Keratinocyte (primary cell): ENCODE measurements at regions not wholly inside any gene's neighbourhood (a gene's known extent, or its start where the extent isn't known, plus 50 kb on each side); places are given as distances from the start of the nearest gene placed in this dataset.

Experiments used
- DNase-seq: peaks from one replicate; pipeline ENCODE4 v3.0.0-alpha.2; 2011; ENCODE audit warnings: low read depth, missing footprints, low spot score
- FAIRE-seq: peaks from 2 replicates; lab custom pipeline; 2011; peaks lifted over from hg19 to GRCh38; lab: Jason Lieb, UNC
- H2AFZ ChIP-seq: 2 replicates; pipeline ENCODE4 v1.6.0; 2012; ENCODE audit warnings: low read length, control low read depth, inconsistent platforms; ENCODE audit not compliant: control insufficient read depth
- H3K27ac ChIP-seq: 2 replicates; pipeline ENCODE4 v1.5.1; 2011; ENCODE audit warnings: low read length; ENCODE audit not compliant: control insufficient read depth, insufficient read depth
- H3K27me3 ChIP-seq: 3 replicates; pipeline ENCODE4 v1.6.0; 2011; ENCODE audit warnings: low read length; ENCODE audit not compliant: control insufficient read depth, insufficient read depth; ENCODE audit errors: extremely low read depth
- H3K36me3 ChIP-seq, 2 experiments: 2 replicates in 1 of 2; 3 replicates in 1 of 2; pipeline ENCODE4 v1.5.1; 2011; ENCODE audit warnings: low read length in 2 of 2, mild to moderate bottlenecking in 1 of 2; ENCODE audit not compliant: control insufficient read depth in 2 of 2, insufficient read depth in 2 of 2; ENCODE audit errors: extremely low read depth in 1 of 2
- H3K4me1 ChIP-seq: 3 replicates; pipeline ENCODE4 v1.5.1; 2011; ENCODE audit warnings: low read length; ENCODE audit not compliant: control insufficient read depth, insufficient read depth; ENCODE audit errors: extremely low read depth
- H3K4me2 ChIP-seq: 3 replicates; pipeline ENCODE4 v1.6.0; 2011; ENCODE audit warnings: low read depth, low read length; ENCODE audit not compliant: control insufficient read depth, insufficient read depth; ENCODE audit errors: extremely low read depth
- H3K4me3 ChIP-seq, 3 experiments: fragments of 200-600 bp in 1 of 3; sonication (generic) in 1 of 3; 2 replicates in 2 of 3; 3 replicates in 1 of 3; pipeline ENCODE4 v1.5.1; 2011 to 2016; ENCODE audit warnings: low read length in 3 of 3, mild to moderate bottlenecking in 3 of 3, control low read depth in 2 of 3, inconsistent platforms in 1 of 3, low read depth in 1 of 3, mixed read lengths in 1 of 3, mixed run types in 1 of 3, moderate library complexity in 1 of 3; ENCODE audit not compliant: control insufficient read depth in 2 of 3, insufficient read depth in 2 of 3; ENCODE audit errors: extremely low read depth in 1 of 3
- H3K79me2 ChIP-seq: 2 replicates; pipeline ENCODE4 v1.6.0; 2012; ENCODE audit warnings: low read length; ENCODE audit not compliant: control insufficient read depth, insufficient read depth
- H3K9ac ChIP-seq: 3 replicates; pipeline ENCODE4 v1.6.0; 2011; ENCODE audit warnings: low read length; ENCODE audit not compliant: control insufficient read depth, insufficient read depth; ENCODE audit errors: extremely low read depth
- H3K9me1 ChIP-seq: 3 replicates; pipeline ENCODE4 v1.6.0; 2011; ENCODE audit warnings: low read length; ENCODE audit not compliant: control insufficient read depth, insufficient read depth; ENCODE audit errors: extremely low read depth
- H3K9me3 ChIP-seq: 2 replicates; pipeline ENCODE4 v1.5.1; 2012; ENCODE audit warnings: low read depth, low read length; ENCODE audit not compliant: control insufficient read depth
- H4K20me1 ChIP-seq: 3 replicates; pipeline ENCODE4 v1.6.0; 2011; ENCODE audit warnings: low read length; ENCODE audit not compliant: control insufficient read depth, insufficient read depth; ENCODE audit errors: extremely low read depth
- CTCF ChIP-seq, 3 experiments: IDR thresholded peaks in 1 of 3; conservative IDR thresholded peaks in 1 of 3; optimal IDR thresholded peaks in 1 of 3; 2 replicates in 2 of 3; 3 replicates in 1 of 3; pipeline versions ENCODE3 to v1.5.1; 2011; ENCODE audit warnings: low read length in 3 of 3, mild to moderate bottlenecking in 3 of 3, moderate library complexity in 2 of 3, control low read depth in 1 of 3, inconsistent platforms in 1 of 3; ENCODE audit not compliant: insufficient read depth in 2 of 3; ENCODE audit errors: extremely low read depth in 1 of 3
- EZH2 ChIP-seq: IDR thresholded peaks from one replicate; pipeline ENCODE4 v1.6.1; 2012; ENCODE audit warnings: inconsistent platforms, mild to moderate bottlenecking, low read length, moderate library complexity
- dilution Hi-C: fragments of 300-500 bp; cut with MboI; formaldehyde crosslinking; loops from one replicate; pipeline ENCODE4 v1.7.0; 2020; ENCODE audit warnings: low sequenced_read_pairs; ENCODE audit not compliant: extremely low pct_ligation_motif_present

- H3K79me2 ChIP-seq = no peaks in the 10 kb centered on the region
- no peak for TF ChIP-seq EZH2
- no peak for TF ChIP-seq CTCF (optimal IDR thresholded peaks at IDR 0.05 in 1 of 3, IDR thresholded peaks at IDR 0.05 in 1 of 3, conservative IDR thresholded peaks at IDR 0.05 in 1 of 3; ENCODE audit: extremely low read depth in 1 of 3, insufficient read depth in 2 of 3, low read length in 3 of 3)
- H3K4me2 ChIP-seq = no peak overlapping the region
- no peaks in the 10 kb centered on the region for H3K9me1 ChIP-seq
- dilution Hi-C loops = no loop called here
- no peaks in the 10 kb centered on the region for H3K9me3 ChIP-seq
- H4K20me1 ChIP-seq = no peaks in the 10 kb centered on the region
- no peak for DNase-seq
- H3K27ac ChIP-seq = no peak overlapping the region
- H3K4me3 ChIP-seq = no peak overlapping the region
- H3K36me3 ChIP-seq = no peaks in the 10 kb centered on the region
- H3K27me3 ChIP-seq = no peaks in the 10 kb centered on the region
- no peak overlapping the region for H3K9ac ChIP-seq
- no peak overlapping the region for H2AFZ ChIP-seq
- H3K4me1 ChIP-seq = no peaks in the 10 kb centered on the region
- no peak for FAIRE-seq
Measured at GRCh38 chr14:83162361-83162929, 1628.8 kb upstream of the SEL1L start.

- Histone ChIP-seq H4K20me1 (no peaks in the 10 kb centered on the region), H3K36me3 (no peaks in the 10 kb centered on the region), H3K9me1 (no peaks in the 10 kb centered on the region), H3K4me1 (no peaks in the 10 kb centered on the region), H3K9ac (no peak overlapping the region), H2AFZ (no peak overlapping the region), H3K4me3 (no peak overlapping the region), H3K27ac (no peak overlapping the region), H3K79me2 (no peaks in the 10 kb centered on the region), H3K9me3 (no peaks in the 10 kb centered on the region), H3K4me2 (no peak overlapping the region), H3K27me3 (no peaks in the 10 kb centered on the region)
- FAIRE-seq = no peak
- dilution Hi-C loops = no loop called here
- no peak for TF ChIP-seq CTCF (optimal IDR thresholded peaks at IDR 0.05 in 1 of 3, IDR thresholded peaks at IDR 0.05 in 1 of 3, conservative IDR thresholded peaks at IDR 0.05 in 1 of 3; ENCODE audit: extremely low read depth in 1 of 3, insufficient read depth in 2 of 3, low read length in 3 of 3)
- no peak for TF ChIP-seq EZH2
- DNase-seq = no peak
Measured at GRCh38 chr14:83163016-83163415, 1629.4 kb upstream of the SEL1L start.
